Heart right ventricle (tissue), 16 donors: ENCODE measurements at regions not wholly inside any gene's neighbourhood (a gene's known extent, or its start where the extent isn't known, plus 50 kb on each side); places are given as distances from the start of the nearest gene placed in this dataset.

Experiments used
- ATAC-seq, 8 donors: fragments of 200-7000 bp; cut with Tn5 transposase; one replicate each; pipeline ENCODE4 v1.9.1; 2020; ENCODE audit warnings: mild to moderate bottlenecking in 8 of 8, moderate library complexity in 8 of 8, moderate number of reproducible peaks in 1 of 8
- DNase-seq, 2 donors: peaks; one replicate each; pipeline ENCODE4 v3.0.0-alpha.2; 2020
- H3K27ac ChIP-seq, 10 donors: fragments of 200-600 bp; sonication (generic) in 2 of 10; one replicate each; pipeline versions ENCODE4 v1.5.0 to v1.8.0; 2020 to 2022; ENCODE audit warnings: mild to moderate bottlenecking in 3 of 10
- H3K27me3 ChIP-seq, 7 donors: fragments of 200-600 bp; one replicate each; pipeline ENCODE4 v1.8.0; 2021 to 2022; ENCODE audit warnings: mild to moderate bottlenecking in 2 of 7
- H3K36me3 ChIP-seq, 9 donors: fragments of 200-600 bp; sonication (generic) in 1 of 9; one replicate each; pipeline versions ENCODE4 v1.5.0 to v1.8.0; 2020 to 2022; ENCODE audit warnings: mild to moderate bottlenecking in 2 of 9
- H3K4me1 ChIP-seq, 9 donors: fragments of 200-600 bp; sonication (generic) in 1 of 9; one replicate each; pipeline versions ENCODE4 v1.5.0 to v1.8.0; 2020 to 2022; ENCODE audit warnings: mild to moderate bottlenecking in 4 of 9
- H3K4me3 ChIP-seq, 10 donors: fragments of 200-600 bp; sonication (generic) in 2 of 10; one replicate each; pipeline versions ENCODE4 v1.5.0 to v1.8.0; 2020 to 2022; ENCODE audit warnings: mild to moderate bottlenecking in 7 of 10, moderate library complexity in 2 of 10
- H3K9me3 ChIP-seq, 11 donors: fragments of 200-600 bp in 10 of 11; sonication (generic) in 2 of 11; one replicate each; pipeline versions ENCODE4 v1.5.0 to v1.8.0; 2013 to 2022; ENCODE audit warnings: mild to moderate bottlenecking in 2 of 11, control low read depth in 1 of 11, moderate library complexity in 1 of 11
- WGBS, 2 donors: extraction: QIAGEN DNeasy Blood & Tissue Kit; methylation state at CpG; one replicate each; pipeline ENCODE4 v1.1.7; 2013; ENCODE audit warnings: inconsistent platforms in 1 of 2; 5-methylcytosine and 5-hydroxymethylcytosine counted together
- intact Hi-C, 10 donors: fragments of 100-400 bp; cut with DNase I; formaldehyde crosslinking; loops; one replicate each; pipeline versions ENCODE4 v1.11.1 to v1.14.2; 2022
- TF ChIP-seq, protein P1 (sequence below), 9 donors: fragments of 200-600 bp; sonication (generic) in 2 of 9; IDR thresholded peaks; one replicate each; pipeline versions ENCODE4 v1.5.0 to v1.8.0; 2021 to 2022; ENCODE audit warnings: antibody characterized with exemption in 9 of 9, mild to moderate bottlenecking in 5 of 9, moderate library complexity in 1 of 9
- donor health status: Arrhythmogenic right ventricular cardiomyopathy.
- donor health status: ischemic (EF 13 %, LVEDD 7.1; RV severe dilation, severe dysfunction).
- donor health status: healthy with polysubstance abuse.
- donor health status: DM: no; HTN: yes; CAD: no.
- donor health status: DM: no; HTN: no; CAD: no.
- donor health status: ischemic (EF 25% LVEDD 6.9; RV normal size, moderate dysfunction).
- donor health status: ischemic (EF 25% LVEDD 5.7; RV mildly dilated, moderate dysfunction).
- donor health status: healthy.
- donor health status: DM: yes; HTN: yes; CAD: no.
- donor health status: Ischemic cardiomyopathy.
- donor health status: ischemic (EF 35%, LVEDD 5.7; RV mildly dilated, moderate dysfunction).
- donor health status: nonischemic (EF 11% LVEDD 7.7; RV severe dilation, severe dysfunction).
- donor health status: DM: yes; HTN: yes; CAD: no.
- donor health status: PGD.
- donor health status: ischemic (EF 29% LVEDD 5.4; RV normal size, mild dysfunction).
- donor health status: nonischemic (EF 23%, LVEDD 6.1; RV moderate dilation, normal function).

DNA sequence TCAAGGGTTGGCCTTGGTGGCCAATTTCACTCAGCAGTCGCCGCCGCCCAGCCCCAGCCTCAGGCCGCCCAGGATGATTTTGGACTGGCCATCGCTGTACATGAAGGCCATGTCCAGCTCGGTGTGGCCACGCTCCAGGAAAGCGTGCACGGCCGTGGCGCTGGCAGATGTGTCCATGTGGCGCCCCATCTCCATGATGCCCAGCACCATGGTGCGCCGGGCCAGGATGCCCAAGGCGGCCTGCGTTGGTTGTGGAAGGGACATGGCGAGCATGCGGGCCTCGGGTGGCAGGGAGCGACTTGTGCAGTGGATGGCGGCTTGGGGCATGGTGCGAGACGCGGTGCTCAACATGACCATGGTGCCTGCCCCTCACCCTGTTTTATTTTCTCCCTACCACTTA lies 55.4 kb downstream of the ZCCHC12 start:
- WGBS, 2 donors = 98 to 99% methylated on average over 17 to 24 of the region's 24 CpGs
- TF ChIP-seq, protein P1, sequence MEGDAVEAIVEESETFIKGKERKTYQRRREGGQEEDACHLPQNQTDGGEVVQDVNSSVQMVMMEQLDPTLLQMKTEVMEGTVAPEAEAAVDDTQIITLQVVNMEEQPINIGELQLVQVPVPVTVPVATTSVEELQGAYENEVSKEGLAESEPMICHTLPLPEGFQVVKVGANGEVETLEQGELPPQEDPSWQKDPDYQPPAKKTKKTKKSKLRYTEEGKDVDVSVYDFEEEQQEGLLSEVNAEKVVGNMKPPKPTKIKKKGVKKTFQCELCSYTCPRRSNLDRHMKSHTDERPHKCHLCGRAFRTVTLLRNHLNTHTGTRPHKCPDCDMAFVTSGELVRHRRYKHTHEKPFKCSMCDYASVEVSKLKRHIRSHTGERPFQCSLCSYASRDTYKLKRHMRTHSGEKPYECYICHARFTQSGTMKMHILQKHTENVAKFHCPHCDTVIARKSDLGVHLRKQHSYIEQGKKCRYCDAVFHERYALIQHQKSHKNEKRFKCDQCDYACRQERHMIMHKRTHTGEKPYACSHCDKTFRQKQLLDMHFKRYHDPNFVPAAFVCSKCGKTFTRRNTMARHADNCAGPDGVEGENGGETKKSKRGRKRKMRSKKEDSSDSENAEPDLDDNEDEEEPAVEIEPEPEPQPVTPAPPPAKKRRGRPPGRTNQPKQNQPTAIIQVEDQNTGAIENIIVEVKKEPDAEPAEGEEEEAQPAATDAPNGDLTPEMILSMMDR (IDR thresholded peaks at IDR 0.05) = no peak
- no peaks in the 10 kb centered on the region for H3K9me3 ChIP-seq
- H3K4me1 ChIP-seq = no peaks in the 10 kb centered on the region
- no peaks in the 10 kb centered on the region for H3K36me3 ChIP-seq
- no peak overlapping the region for H3K4me3 ChIP-seq
- no peaks in the 10 kb centered on the region for H3K27me3 ChIP-seq
- H3K27ac ChIP-seq = no peak overlapping the region
- DNase-seq (no peak), ATAC-seq (peak in 1 of 8 donors; percentile 30)
- intact Hi-C loops = no loop called here

DNA sequence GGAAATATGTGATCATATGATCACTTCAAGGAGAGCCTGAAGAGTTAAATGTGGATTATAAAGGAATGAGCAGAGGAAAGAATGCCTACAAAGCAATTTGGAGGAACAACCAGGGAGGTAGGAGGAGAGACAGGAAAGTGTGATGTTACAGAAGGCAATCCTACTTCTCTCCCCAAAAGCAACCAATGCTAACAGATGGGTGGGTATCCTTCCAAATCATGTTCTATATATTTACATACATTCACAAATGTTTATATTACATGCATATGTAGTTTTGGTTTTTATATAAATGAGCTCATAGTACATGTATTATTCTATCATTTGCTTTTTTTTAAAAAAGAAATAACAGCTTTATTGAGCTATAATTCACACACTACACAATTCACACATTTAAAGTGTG lies 56.0 kb downstream of the ZCCHC12 start:
- ATAC-seq = no peak
- no peak overlapping the region for H3K4me3 ChIP-seq
- no peak for DNase-seq
- H3K4me1 ChIP-seq = no peaks in the 10 kb centered on the region
- intact Hi-C loops = no loop called here
- H3K27me3 ChIP-seq = peaks cover 0 to 2% (median 0%) of the 10 kb centered on the region in 7 donors
- H3K36me3 ChIP-seq = no peaks in the 10 kb centered on the region
- TF ChIP-seq, protein P1 (IDR thresholded peaks at IDR 0.05) = no peak
- H3K27ac ChIP-seq = no peak overlapping the region
- H3K9me3 ChIP-seq = no peaks in the 10 kb centered on the region

DNA sequence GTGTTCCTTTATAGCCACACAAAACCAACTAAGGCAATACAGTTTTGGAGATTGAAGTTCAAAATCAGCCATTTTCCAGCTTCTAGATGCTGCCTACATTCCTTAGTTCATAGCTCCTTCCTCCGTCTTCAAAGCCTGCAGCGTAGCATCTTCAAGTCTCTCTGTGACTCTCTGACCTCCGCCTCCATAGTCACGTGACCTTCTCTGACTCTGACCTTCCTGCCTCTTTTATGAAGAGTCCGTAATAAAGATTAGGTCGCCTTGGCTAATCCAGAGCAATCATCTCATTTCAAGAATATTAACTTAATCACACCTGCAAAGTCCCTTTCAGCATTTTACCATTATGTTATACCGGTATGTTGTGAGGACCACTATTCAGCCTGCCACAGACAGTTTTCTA lies 60.4 kb downstream of the ZCCHC12 start:
- DNase-seq (no peak), ATAC-seq (no peak)
- Histone ChIP-seq H3K27ac (no peak overlapping the region), H3K36me3 (no peaks in the 10 kb centered on the region), H3K9me3 (no peaks in the 10 kb centered on the region), H3K27me3 (peaks cover 0 to 12% (median 0%) of the 10 kb centered on the region in 7 donors), H3K4me1 (no peaks in the 10 kb centered on the region), H3K4me3 (no peak overlapping the region)
- intact Hi-C loops = no loop called here
- TF ChIP-seq, protein P1 (IDR thresholded peaks at IDR 0.05) = no peak
- 87 to 90% methylated on average over 7 of the region's 7 CpGs for whole genome bisulfite sequencing, 2 donors

DNA sequence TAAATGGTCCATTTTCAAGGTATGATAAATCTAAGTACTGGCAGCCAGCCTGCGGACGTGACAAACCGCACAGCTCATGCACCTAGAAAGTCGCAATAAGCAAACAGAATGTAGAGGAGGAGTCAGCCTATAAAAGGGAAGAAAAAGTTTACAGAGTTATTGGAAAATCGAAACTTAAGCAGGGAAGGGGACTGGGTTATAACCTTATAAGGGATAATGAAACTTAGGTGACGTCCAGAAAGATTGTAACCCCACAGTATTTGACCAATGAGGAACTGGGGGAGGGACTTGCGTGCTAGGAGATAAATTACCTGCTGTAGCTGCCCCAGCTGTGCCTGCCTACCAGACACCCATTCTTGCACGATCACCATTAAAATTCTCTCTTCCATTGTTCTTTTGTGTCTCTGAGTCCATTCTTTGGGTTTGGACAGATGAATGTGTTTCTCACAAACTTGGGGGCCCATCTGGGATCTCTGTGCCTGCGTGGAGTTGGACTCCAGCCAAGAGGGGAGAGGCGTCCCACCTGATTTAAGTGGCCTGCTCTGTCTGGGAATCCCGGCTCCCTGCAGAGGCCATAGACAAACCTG lies 61.0 kb downstream of the ZCCHC12 start:
- H3K9me3 ChIP-seq = no peaks in the 10 kb centered on the region
- DNase-seq (no peak), ATAC-seq (no peak)
- no peaks in the 10 kb centered on the region for H3K36me3 ChIP-seq
- H3K27ac ChIP-seq = no peak overlapping the region
- WGBS, 2 donors = 84 to 85% methylated on average over 11 of the region's 11 CpGs
- TF ChIP-seq, protein P1 (IDR thresholded peaks at IDR 0.05) = no peak
- no peak overlapping the region for H3K4me3 ChIP-seq
- peaks cover 0 to 12% (median 0%) of the 10 kb centered on the region in 7 donors for H3K27me3 ChIP-seq
- no peaks in the 10 kb centered on the region for H3K4me1 ChIP-seq
- intact Hi-C loops = no loop called here
